ENCODE measurements at regions not wholly inside any gene's neighbourhood (a gene's known extent, or its start where the extent isn't known, plus 50 kb on each side); places are given as distances from the start of the nearest gene placed in this dataset.
A peak's percentile ranks its signal among the peaks of the same experiment; 100 is the strongest.

GRCh38 chr16:74064120-74064735 lies 232.4 kb upstream of the PSMD7 start:
- 11% methylated on average over 5 of the region's 5 CpGs for WGBS (ENCODE audit: low lambda C conversion rate)
- CTCF ChIA-PET, result interaction anchor here (0.6 to 6.9 kb wide), 45 partner anchors 9 to 1942 kb away, joined by 3 to 150 read pairs (median 4); partner anchors contain the start of gene PSMD7
- no peaks in the 10 kb centered on the region for H3F3A ChIP-seq (replicated peaks; ENCODE audit: insufficient read depth)

More at GRCh38 chr16:74064120-74064735, 232.4 kb upstream of the PSMD7 start:
- H2AFZ ChIP-seq (ENCODE audit: low read depth), result no peak overlapping the region
- H3K4me1 ChIP-seq (ENCODE audit: control insufficient read depth in 1 of 2, insufficient read depth in 2 of 2, low read depth in 1 of 2, low read length in 1 of 2), result no peaks in the 10 kb centered on the region; a peak in 1 of 4 replicates
- H3K4me2 ChIP-seq, result no peak overlapping the region
- TF ChIP-seq POLR2AphosphoS5 (IDR thresholded peaks at IDR 0.05; ENCODE audit: low read depth, low read length) (no peak), NFIC (IDR thresholded peaks at IDR 0.05; ENCODE audit: borderline replicate concordance) (no peak), SMC3 (IDR thresholded peaks at IDR 0.05; ENCODE audit: low read depth, low read length) (peak; percentile 58; the same call in 1 of the 2 replicates), ZBTB33 (IDR thresholded peaks at IDR 0.05; ENCODE audit: borderline replicate concordance, low read depth) (no peak), TAF1 (IDR thresholded peaks at IDR 0.05; ENCODE audit: borderline replicate concordance, low read depth, low read length) (no peak), SIN3A (IDR thresholded peaks at IDR 0.05; ENCODE audit: borderline replicate concordance, low read depth, low read length) (no peak), RAD21 (IDR thresholded peaks at IDR 0.05; ENCODE audit: low read length) (peak; percentile 80), FOSL2 (IDR thresholded peaks at IDR 0.05; ENCODE audit: borderline replicate concordance, low read depth) (no peak), TEAD4 (IDR thresholded peaks at IDR 0.05; ENCODE audit: borderline replicate concordance, insufficient read depth) (no peak), EZH2phosphoT487 (IDR thresholded peaks at IDR 0.05; ENCODE audit: borderline replicate concordance, low read depth) (no peak), GABPA (IDR thresholded peaks at IDR 0.05; ENCODE audit: low read depth) (no peak), CTCF (IDR thresholded peaks at IDR 0.05) (no peak; the same call in 1 of the 2 replicates), NRF1 (IDR thresholded peaks at IDR 0.05; ENCODE audit: low read depth, low read length) (no peak), EP300 (IDR thresholded peaks at IDR 0.05; ENCODE audit: borderline replicate concordance in 1 of 2, low read depth in 1 of 2, low read length in 1 of 2) (no peak)
- H3K36me3 ChIP-seq (replicated peaks in 1 of 2; ENCODE audit: control insufficient read depth in 1 of 2, insufficient read depth in 2 of 2, low read length in 1 of 2), result no peaks in the 10 kb centered on the region
- H3K27ac ChIP-seq (ENCODE audit: low read depth in 2 of 2, low read length in 1 of 2), result no peak overlapping the region
- no peaks in the 10 kb centered on the region for H3K27me3 ChIP-seq (ENCODE audit: insufficient read depth)
- H3K4me3 ChIP-seq (ENCODE audit: low read depth in 2 of 2, low read length in 1 of 2), result no peak overlapping the region
- no peaks in the 10 kb centered on the region for H3K9me3 ChIP-seq
- no peaks in the 10 kb centered on the region for H3K9me2 ChIP-seq
- no peak overlapping the region for H3K9ac ChIP-seq
- H3K79me2 ChIP-seq (ENCODE audit: insufficient read depth), result no peaks in the 10 kb centered on the region
- peak; percentile 55 for DNase-seq
- POLR2A ChIA-PET, result interaction anchor here (0.6 to 1.0 kb wide), 3 partner anchors 24 to 1700 kb away, joined by 3 read pairs; no protein-coding TSS in a partner anchor
- no peaks in the 10 kb centered on the region for H4K20me1 ChIP-seq (ENCODE audit: insufficient read depth)

Measured in SK-N-SH (cell line).